HG03196 (cell line): ENCODE measurements at regions not wholly inside any gene's neighbourhood (a gene's known extent, or its start where the extent isn't known, plus 50 kb on each side); places are given as distances from the start of the nearest gene placed in this dataset.
"Not testable (repeated sequence)": the region's sequence is repeated elsewhere in the genome, so short reads cannot be mapped to it uniquely, and the experiment has no call there.

Experiments
- ATAC-seq: cut with Tn5 transposase; IDR thresholded peaks from one replicate; pipeline ENCODE4 v1.9.1; 2021; ENCODE audit not compliant: unreplicated experiment

- ATAC-seq = no peak
Measured at GRCh38 chr2:146467425-146467824, 1377.4 kb upstream of the ACVR2A start.

GRCh38 chr2:146465460-146465859, 1379.4 kb upstream of the ACVR2A start:
- no peak for ATAC-seq

DNA sequence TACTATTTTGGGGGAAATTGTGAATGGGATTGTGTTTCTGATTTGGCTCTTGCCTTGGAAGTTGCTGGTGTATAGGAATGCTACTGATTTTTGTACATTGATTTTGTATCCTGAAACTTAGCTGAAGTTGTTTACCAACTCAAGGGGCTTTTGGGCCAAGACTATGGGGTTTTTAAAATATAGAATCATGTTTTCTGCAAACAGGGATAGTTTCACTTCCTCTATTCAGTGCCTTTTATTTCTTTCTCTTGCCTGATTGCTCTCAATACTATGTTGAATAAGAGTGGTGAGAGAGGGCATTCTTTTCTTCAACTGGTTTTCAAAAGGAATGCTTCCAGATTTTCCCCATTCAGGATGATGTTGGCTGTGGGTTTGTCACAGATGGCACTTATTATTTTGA, 1383.8 kb upstream of the ACVR2A start:
- no peak for ATAC-seq

DNA sequence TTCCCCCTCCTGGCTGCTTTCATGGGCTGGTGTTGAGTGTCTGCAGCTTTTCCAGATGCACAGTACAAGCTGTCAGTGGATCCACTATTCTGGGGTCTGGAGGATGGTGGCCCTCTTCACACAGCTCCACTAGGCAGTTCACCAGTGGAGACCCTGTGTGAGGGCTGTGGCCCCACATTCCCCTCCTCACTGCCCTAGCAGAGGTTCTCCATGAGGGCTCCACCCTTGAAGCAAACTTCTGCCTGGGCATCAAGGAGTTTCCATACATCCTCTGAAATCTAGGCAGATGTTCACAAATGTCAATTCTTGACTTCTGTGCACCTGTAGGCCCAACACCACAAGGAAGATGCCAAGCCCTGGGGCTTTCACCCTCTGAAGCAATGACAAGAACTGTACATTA, 1386.2 kb upstream of the ACVR2A start:
- ATAC-seq = no peak

DNA sequence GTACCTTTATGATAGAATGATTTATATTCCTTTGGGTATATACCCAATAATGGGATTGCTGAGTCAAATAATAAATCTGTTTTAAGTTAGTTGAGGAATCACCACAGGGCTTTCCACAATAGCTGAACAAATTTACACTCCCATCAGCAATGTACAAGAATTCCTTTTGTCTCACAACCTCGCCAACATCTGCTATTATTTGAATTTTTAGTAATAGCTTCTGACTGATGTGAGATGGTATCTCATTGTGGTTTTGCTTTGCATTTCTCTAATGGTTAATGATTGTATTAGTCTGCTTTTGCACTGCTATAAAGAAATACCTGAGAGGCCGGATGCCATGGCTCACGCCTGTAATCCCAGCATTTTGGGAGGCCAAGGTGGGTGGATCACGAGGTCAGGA, 1387.6 kb upstream of the ACVR2A start:
- ATAC-seq = no peak

GRCh38 chr2:146455325-146455724, 1389.5 kb upstream of the ACVR2A start:
- no peak for ATAC-seq

DNA sequence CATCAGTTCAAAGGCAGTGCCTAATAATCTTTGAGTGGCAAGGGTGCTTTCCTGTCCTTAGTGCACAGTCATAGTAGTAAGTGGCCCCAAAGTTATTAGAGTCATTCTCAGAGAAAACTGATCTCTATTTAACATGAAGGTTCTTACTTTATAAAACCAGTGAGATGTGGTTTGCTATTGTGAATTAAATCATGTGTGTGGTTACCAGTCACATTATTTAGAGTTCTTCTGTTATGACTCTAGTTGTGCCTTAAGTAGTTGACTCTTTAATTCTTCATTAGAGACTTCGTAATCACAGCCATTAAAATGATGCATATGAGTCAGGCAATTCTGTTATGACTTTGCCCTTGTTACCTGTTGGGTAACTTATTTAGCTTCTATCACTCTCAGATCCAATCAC, 1392.9 kb upstream of the ACVR2A start:
- no peak for ATAC-seq

DNA sequence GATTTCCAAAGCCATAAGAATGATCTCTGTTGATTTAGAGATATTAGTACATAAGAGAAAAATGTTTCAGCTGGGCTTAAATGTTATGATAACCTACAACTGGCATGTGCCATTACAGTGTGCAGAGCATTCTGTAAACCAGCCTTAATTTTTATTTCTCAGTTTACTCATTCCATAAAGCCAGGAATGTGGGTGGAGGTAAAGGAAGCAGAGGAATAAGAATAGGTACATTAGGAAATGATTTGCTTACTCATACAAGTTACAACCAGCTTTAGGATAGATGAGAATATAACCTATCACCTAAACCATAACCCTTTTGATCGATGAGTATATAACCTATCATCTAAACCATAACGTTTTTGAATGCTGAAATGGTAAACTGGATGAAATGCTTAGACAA, 1394.7 kb upstream of the ACVR2A start:
- no peak for ATAC-seq

DNA sequence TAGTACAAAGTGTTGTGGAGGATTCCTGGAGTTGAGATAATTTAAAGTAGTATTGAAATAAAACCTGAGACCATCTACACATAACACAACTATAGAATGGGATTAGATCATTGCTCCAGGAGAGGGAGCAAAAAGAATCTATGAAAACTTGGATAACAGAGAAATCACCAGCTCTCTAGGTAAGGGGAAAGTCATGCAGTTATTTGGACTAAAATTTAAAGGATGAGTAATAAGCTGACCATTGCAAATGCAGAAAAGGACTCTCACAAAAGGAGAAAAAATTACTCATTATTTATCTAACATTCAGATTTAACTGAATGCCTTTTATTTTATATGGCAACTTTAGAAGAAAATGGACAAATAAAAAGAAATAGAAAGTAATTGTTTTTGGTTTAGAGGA, 1399.8 kb upstream of the ACVR2A start:
- ATAC-seq = no peak

GRCh38 chr2:146444085-146444484, 1400.7 kb upstream of the ACVR2A start:
- no peak for ATAC-seq

DNA sequence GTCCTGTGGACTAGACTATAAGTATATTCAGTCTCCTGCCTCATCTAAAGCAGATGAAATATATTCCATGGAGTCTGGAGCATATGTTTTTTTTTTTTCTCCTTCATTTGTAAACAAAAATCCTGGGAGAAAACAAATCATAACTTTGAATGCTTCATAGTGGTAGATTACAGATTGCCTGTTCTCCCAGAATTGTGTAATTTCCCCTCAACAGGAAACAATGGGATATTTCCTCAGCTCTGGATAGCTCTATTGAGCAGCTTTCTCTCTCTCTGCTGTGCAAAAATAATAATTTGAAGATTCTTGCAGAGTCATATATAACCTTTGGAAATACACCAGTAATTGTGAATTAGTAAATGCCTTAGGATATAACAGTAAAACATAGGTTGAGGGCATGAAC, 1406.6 kb upstream of the ACVR2A start:
- ATAC-seq = no peak

DNA sequence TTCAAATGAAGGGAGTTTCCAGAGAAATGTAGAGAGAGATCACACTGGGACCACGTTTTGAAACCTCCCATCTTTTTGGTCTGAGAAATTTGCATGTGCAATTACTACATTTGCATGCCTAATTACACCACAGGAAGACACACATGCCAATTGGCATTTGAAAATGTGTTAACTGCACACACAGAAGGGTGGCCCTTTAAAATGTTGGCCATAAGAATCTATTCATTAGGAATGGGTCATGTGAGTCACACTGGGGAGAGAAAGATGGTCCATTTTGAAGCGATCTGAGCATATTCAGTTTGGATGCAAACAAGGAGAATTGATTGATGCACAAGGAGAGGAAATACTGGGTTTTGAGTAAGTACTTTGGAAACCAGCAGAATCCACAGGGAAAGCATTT, 1407.1 kb upstream of the ACVR2A start:
- ATAC-seq = no peak

DNA sequence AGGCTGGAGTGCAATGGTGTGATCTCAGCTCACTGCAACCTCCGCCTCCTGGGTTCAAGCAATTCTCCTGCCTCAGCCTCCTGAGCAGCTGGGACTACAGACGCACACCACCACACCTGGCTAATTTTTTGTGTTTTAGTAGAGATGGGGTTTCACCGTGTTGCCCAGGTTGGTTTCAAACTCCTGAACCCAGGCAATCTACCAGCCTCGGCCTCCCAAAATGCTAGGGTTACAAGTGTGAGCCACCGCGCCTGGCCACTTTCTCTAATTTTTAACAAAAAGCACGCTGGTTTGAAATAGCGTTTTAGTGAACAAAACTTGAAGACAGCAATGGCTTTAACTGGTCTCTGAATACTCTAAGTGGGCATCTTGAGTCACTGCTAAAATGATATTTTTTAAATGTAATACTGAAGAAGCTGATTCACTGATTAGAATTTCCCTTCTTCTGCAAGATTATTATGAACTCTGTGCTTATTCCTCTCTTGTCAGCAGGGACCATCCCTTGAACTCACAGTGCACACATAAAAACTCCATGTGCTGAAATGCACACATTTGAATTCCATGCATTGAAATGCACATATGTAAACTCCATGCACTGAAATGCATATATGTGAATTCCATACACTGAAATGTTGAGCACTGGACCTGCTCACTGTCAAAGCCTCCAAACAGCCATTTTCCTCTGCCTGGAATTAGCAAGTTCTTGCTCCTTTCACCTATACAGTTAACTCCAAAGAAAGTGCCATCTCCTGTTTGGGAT, 1411.5 kb upstream of the ACVR2A start:
- no peak for ATAC-seq

GRCh38 chr2:146429366-146429765, 1415.5 kb upstream of the ACVR2A start:
- no peak for ATAC-seq

DNA sequence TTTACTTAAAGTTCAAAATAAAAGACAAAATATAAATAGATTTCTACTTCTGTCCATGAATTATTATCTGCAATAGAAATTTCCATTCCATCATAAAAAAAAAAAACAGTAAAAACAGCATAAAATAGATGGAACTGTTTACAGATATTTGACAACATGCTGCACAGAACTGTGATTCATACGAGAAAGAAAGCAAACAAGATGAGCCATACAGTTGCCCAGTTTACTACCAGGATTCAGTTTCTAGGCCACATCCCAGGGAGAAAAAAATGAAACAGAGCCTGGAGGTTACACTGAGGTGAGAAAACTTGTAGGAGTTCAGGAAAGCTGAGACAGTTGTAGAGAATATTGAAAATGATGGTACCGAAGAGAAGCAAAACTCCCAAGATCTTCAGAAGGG, 1426.9 kb upstream of the ACVR2A start:
- no peak for ATAC-seq

GRCh38 chr2:146415291-146415690, 1429.5 kb upstream of the ACVR2A start:
- ATAC-seq = no peak

GRCh38 chr2:146414456-146414855, 1430.4 kb upstream of the ACVR2A start:
- no peak for ATAC-seq

- ATAC-seq = no peak
Measured at GRCh38 chr2:146413086-146413610, 1431.7 kb upstream of the ACVR2A start.

DNA sequence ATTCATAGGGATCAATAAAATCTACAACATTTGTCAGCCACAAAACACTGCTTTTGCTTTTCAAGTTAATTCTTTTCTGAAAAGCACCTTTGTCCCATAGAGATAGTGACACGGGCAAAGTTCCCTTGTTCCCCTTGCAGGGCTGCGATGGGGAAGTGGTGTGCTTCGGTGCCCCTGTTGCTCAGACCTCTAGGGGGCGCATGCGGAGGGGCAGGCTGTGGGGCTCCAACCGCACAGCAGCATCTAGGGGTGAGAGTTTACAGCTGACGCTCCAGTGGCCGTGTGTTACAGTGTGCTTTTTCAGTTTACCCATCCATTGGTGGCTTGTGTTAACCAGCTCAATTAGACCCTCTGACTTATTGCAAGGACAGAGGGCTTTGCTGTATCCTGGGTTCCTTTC, 1432.2 kb upstream of the ACVR2A start:
- no peak for ATAC-seq

GRCh38 chr2:146405402-146406309, 1439.2 kb upstream of the ACVR2A start:
- not testable (repeated sequence) for ATAC-seq

GRCh38 chr2:146403546-146404160, 1441.2 kb upstream of the ACVR2A start:
- not testable (repeated sequence) for ATAC-seq

DNA sequence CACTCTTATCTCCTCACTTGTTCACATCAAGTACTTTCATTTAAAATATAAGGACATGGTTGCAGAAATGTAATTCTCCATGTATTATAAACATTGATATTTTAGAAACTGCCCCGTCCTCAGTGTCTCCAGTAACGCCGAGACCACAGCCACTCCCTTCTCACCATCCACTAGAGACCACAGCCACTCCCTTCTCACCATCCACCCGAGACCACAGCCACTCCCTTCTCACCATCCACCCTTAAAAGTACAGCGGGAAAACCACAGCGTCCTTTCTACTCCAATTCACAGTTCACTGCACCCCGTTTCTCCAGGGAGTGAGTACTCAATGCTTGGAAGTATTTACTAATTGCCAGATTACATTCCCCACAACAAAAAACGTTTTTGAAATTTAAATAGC, 1452.2 kb upstream of the ACVR2A start:
- no peak for ATAC-seq
